Ishikawa (cell line): ENCODE measurements at regions not wholly inside any gene's neighbourhood (a gene's known extent, or its start where the extent isn't known, plus 50 kb on each side); places are given as distances from the start of the nearest gene placed in this dataset.

Experiments
- CREB1 ChIP-seq: IDR thresholded peaks from 2 replicates; pipeline ENCODE4 v1.6.1; 2012; ENCODE audit warnings: low read depth
- EGR1 ChIP-seq: IDR thresholded peaks from 2 replicates; pipeline ENCODE4 v1.6.1; 2012
- EP300 ChIP-seq: IDR thresholded peaks from 2 replicates; pipeline ENCODE4 v1.6.1; 2012; ENCODE audit warnings: borderline replicate concordance
- FOXM1 ChIP-seq: IDR thresholded peaks from 2 replicates; pipeline ENCODE4 v1.6.1; 2012; ENCODE audit warnings: low read depth, borderline replicate concordance
- TAF1 ChIP-seq: IDR thresholded peaks from 2 replicates; pipeline ENCODE4 v1.6.1; 2012; ENCODE audit warnings: low read depth, mild to moderate bottlenecking
- YY1 ChIP-seq: IDR thresholded peaks from 2 replicates; pipeline ENCODE4 v1.6.1; 2012; ENCODE audit warnings: low read depth
- ZBTB7A ChIP-seq: IDR thresholded peaks from 2 replicates; pipeline ENCODE4 v1.6.1; 2012; ENCODE audit warnings: low read depth
- TF ChIP-seq, protein P1 (sequence below): IDR thresholded peaks from 2 replicates; pipeline ENCODE4 v1.6.1; 2012; ENCODE audit warnings: low read depth, mild to moderate bottlenecking
- TF ChIP-seq, protein P2 (sequence below): IDR thresholded peaks from 2 replicates; pipeline ENCODE4 v1.6.1; 2012

DNA sequence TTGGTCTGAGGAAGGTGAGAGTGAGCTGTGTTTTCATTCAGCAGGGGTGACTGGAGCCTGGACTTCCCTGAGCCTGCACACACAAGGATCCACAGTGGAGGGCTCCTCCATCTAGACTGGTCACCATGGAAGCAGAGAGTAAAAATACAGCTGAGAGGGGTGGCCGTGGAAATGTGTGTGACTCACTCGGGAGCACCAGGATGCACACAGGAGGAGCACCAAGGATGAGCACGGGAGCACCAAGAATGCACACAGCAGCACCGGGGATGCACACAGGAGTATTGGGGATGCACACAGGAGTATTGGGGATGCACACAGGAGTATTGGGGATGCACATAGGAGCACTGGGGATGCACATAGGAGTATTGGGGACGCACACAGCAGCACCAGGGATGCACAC is 365.2 kb upstream of the MYT1L start:
- TF ChIP-seq TAF1, result no peak
- no peak for TF ChIP-seq YY1
- no peak for TF ChIP-seq EGR1
- no peak for TF ChIP-seq EP300
- TF ChIP-seq, protein P1, sequence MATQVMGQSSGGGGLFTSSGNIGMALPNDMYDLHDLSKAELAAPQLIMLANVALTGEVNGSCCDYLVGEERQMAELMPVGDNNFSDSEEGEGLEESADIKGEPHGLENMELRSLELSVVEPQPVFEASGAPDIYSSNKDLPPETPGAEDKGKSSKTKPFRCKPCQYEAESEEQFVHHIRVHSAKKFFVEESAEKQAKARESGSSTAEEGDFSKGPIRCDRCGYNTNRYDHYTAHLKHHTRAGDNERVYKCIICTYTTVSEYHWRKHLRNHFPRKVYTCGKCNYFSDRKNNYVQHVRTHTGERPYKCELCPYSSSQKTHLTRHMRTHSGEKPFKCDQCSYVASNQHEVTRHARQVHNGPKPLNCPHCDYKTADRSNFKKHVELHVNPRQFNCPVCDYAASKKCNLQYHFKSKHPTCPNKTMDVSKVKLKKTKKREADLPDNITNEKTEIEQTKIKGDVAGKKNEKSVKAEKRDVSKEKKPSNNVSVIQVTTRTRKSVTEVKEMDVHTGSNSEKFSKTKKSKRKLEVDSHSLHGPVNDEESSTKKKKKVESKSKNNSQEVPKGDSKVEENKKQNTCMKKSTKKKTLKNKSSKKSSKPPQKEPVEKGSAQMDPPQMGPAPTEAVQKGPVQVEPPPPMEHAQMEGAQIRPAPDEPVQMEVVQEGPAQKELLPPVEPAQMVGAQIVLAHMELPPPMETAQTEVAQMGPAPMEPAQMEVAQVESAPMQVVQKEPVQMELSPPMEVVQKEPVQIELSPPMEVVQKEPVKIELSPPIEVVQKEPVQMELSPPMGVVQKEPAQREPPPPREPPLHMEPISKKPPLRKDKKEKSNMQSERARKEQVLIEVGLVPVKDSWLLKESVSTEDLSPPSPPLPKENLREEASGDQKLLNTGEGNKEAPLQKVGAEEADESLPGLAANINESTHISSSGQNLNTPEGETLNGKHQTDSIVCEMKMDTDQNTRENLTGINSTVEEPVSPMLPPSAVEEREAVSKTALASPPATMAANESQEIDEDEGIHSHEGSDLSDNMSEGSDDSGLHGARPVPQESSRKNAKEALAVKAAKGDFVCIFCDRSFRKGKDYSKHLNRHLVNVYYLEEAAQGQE, result no peak
- TF ChIP-seq FOXM1, result no peak
- no peak for TF ChIP-seq ZBTB7A
- TF ChIP-seq CREB1, result no peak
- TF ChIP-seq, protein P2, sequence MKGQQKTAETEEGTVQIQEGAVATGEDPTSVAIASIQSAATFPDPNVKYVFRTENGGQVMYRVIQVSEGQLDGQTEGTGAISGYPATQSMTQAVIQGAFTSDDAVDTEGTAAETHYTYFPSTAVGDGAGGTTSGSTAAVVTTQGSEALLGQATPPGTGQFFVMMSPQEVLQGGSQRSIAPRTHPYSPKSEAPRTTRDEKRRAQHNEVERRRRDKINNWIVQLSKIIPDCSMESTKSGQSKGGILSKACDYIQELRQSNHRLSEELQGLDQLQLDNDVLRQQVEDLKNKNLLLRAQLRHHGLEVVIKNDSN, result no peak
